Activated CD4-positive, alpha-beta T cell treated with anti-CD3 and anti-CD28 coated beads, Interleukin-2, amount 10 ng/mL, durations not matched to agents 7 days and 5 days (primary cell): ENCODE measurements at regions not wholly inside any gene's neighbourhood (a gene's known extent, or its start where the extent isn't known, plus 50 kb on each side); places are given as distances from the start of the nearest gene placed in this dataset.

ENCODE experiments used
- CTCF ChIA-PET: fragments of 350-600 bp; sonication (Branson Sonifier 250); formaldehyde crosslinking; loops from one replicate; lab custom pipeline; 2021; ENCODE audit warnings: antibody characterized with exemption; lab: Charles Lee
- POLR2A ChIA-PET: fragments of 350-600 bp; sonication (Branson Sonifier 250); formaldehyde crosslinking; loops from one replicate; lab custom pipeline; 2021; ENCODE audit warnings: antibody characterized with exemption; lab: Charles Lee
- DNase-seq: peaks from one replicate; pipeline ENCODE4 v3.0.0-alpha.2; 2020
- H3K27ac Mint-ChIP-seq: one replicate; pipeline ENCODE4 v1.8.0; 2021; ENCODE audit warnings: mild to moderate bottlenecking, moderate library complexity, mixed read lengths
- H3K27me3 Mint-ChIP-seq: one replicate; pipeline ENCODE4 v1.8.0; 2021; ENCODE audit warnings: mixed read lengths
- H3K36me3 Mint-ChIP-seq: one replicate; pipeline ENCODE4 v1.8.0; 2021; ENCODE audit warnings: low read depth, mixed read lengths
- H3K4me1 Mint-ChIP-seq: one replicate; pipeline ENCODE4 v1.8.0; 2021; ENCODE audit warnings: mixed read lengths
- H3K4me3 Mint-ChIP-seq: one replicate; pipeline ENCODE4 v1.8.0; 2021; ENCODE audit warnings: mild to moderate bottlenecking, moderate library complexity, mixed read lengths
- H3K9me3 Mint-ChIP-seq: one replicate; pipeline ENCODE4 v1.8.0; 2021; ENCODE audit warnings: mixed read lengths

DNA sequence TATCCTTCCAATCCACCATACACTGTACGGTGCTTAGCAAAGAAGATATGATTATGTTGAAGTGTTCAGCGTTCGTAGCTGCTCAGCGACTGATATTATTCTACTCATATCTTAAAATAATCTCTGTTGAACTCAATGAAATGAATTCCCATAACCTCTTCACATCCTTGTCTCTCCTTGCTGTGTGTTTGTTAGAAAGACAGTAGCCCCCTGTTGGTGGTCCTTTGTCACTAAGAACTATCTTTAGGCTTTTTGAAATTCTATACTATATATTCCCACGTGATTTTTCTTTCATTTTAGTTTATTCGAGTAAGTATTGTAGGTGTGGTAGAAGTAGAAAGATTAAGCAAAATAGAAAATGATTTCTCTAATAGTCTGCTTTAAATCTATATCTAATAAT is 762.8 kb upstream of the WWC1 start:
- no peaks in the 10 kb centered on the region for H3K4me1 Mint-ChIP-seq
- H3K27me3 Mint-ChIP-seq, result no peaks in the 10 kb centered on the region
- POLR2A ChIA-PET, result no interaction called here
- H3K36me3 Mint-ChIP-seq, result no peaks in the 10 kb centered on the region
- CTCF ChIA-PET, result no interaction called here
- no peaks in the 10 kb centered on the region for H3K9me3 Mint-ChIP-seq
- no peak overlapping the region for H3K4me3 Mint-ChIP-seq
- H3K27ac Mint-ChIP-seq, result no peak overlapping the region
- DNase-seq, result no peak

DNA sequence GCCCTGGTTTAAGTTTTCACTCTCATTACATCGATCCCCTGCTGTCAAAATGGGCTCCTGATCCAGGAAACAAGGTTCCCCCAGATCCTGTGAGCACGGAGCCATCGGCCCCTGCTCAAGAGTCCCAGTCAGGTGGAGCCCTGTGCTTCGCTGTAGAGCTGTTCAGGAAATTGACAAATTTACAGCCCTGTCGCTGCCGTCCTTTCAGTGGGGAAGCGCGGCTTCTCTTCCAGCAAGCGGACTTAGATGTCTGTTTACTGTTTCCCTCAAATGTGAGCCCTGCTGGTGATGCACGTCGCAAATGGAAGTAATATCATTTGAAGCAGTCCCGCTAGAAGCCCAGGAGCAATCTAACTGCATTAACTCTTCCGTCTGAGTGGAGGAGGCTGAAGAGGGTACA is 760.9 kb upstream of the WWC1 start:
- POLR2A ChIA-PET, result no interaction called here
- peaks cover 2% of the 10 kb centered on the region for H3K9me3 Mint-ChIP-seq
- no peaks in the 10 kb centered on the region for H3K27me3 Mint-ChIP-seq
- CTCF ChIA-PET, result no interaction called here
- no peaks in the 10 kb centered on the region for H3K4me1 Mint-ChIP-seq
- H3K27ac Mint-ChIP-seq, result no peak overlapping the region
- H3K36me3 Mint-ChIP-seq, result no peaks in the 10 kb centered on the region
- no peak for DNase-seq
- no peak overlapping the region for H3K4me3 Mint-ChIP-seq

DNA sequence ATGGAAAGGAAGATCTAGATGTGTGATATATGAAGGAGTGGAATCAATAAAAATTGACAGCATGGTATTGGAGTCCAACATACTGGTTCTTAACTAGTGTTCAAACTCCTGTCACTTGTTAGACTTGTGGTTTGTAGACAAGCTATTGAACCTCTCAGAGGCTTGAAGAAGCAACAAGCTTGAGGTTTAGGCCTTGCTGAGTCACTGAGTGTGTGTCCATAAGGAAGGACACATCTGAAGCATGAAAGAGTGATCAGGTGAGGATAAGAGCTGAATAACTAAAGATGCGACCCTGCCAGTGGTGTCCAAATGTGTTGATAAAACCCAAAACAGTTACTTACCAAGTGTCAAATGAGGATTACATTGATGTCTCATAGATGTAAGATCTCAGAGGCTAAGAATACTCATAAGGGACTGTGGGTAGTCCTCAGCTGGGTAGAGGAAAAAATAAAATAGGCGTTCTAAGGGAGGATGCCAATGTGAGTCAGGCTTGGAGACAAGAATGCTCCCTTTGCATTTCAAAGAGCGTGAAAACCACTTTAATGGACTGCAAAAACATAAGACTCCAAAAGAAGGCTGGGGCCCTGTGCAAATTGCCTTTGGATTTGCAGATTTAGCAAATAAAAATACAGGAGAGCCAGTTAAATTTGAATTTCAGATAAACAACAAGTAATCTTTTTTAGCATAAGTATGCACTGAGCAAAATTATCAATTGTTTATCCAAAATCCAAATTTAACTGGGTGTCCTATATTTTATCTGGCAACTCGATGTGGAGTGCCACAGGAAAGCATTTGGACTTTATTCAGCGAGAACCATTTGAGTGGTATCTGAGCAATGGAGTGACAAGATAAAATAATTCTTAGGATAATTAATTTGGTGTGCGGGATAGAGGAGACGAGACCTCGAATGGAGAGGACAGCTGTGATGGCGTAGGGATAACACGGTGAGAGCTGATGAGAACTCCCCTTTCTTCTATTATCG is 757.3 kb upstream of the WWC1 start:
- no peak overlapping the region for H3K4me3 Mint-ChIP-seq
- H3K27me3 Mint-ChIP-seq, result no peaks in the 10 kb centered on the region
- no peak overlapping the region for H3K27ac Mint-ChIP-seq
- H3K4me1 Mint-ChIP-seq, result no peaks in the 10 kb centered on the region
- peaks cover 2% of the 10 kb centered on the region for H3K9me3 Mint-ChIP-seq
- ChIA-PET POLR2A (no interaction called here), CTCF (no interaction called here)
- no peak for DNase-seq
- H3K36me3 Mint-ChIP-seq, result no peaks in the 10 kb centered on the region

DNA sequence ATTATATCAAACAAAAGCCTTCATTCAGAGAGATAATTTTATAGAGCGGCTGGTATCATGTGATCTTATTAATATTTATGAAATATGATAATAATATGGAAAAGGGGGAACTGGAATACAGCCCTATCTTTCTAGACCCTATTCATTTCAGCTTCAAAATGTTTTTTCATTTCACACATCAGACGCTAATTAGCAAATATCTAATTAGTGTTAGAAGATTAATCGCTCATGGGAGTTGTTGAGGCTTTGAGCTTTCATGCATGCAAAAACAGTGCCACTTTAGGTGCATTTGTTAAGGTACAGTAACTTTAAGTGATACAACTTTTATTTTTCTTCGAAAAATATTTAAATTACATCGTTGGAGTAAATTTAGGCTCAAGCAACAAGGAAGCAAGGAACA is 751.7 kb upstream of the WWC1 start:
- POLR2A ChIA-PET, result no interaction called here
- H3K27ac Mint-ChIP-seq, result no peak overlapping the region
- CTCF ChIA-PET, result no interaction called here

DNA sequence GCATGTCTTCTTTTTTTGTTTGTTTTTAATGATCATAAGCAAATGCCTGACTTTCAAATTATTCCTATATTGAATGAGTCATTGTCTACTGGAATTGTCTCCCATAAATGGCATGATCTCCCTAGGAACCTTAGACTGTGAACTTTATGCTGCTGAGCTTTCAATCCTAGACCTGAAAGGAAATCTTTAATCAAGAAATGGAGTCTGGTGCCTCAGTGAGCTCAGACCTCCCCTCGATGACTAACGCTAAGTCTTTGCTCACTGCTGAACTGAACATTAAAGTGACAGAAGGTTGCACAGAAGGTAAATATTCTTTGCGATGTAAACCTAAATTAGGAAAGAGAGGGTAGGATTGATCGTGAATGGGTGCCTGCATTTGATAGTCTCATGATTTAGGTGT is 745.2 kb upstream of the WWC1 start:
- POLR2A ChIA-PET, result no interaction called here
- DNase-seq, result no peak

More for the DNA sequence above, 751.7 kb upstream of the WWC1 start:
- DNase-seq, result no peak
- Mint-ChIP-seq H3K27me3 (no peaks in the 10 kb centered on the region), H3K4me3 (no peak overlapping the region), H3K9me3 (peaks cover under 1% of the 10 kb centered on the region), H3K36me3 (no peaks in the 10 kb centered on the region), H3K4me1 (no peaks in the 10 kb centered on the region)

DNA sequence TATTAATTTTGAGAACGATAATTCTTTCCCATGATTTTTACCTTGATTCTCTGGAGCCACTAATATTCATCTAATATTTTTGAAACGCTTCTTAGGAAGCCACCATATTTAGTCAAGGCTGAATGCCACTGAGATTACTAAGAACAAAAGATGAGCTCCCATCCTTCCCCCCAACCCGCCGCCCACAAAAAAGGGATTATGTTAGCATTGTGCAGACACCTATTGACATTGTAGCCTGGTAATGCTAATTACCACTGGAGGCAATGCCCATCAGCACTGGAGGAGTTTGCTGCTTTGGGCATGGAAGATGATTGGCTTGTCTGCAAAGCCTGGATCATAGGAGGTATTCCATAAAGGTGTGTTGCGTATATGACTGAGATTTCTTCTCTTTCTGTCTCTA is 739.1 kb upstream of the WWC1 start:
- POLR2A ChIA-PET, result no interaction called here
- H3K36me3 Mint-ChIP-seq, result no peaks in the 10 kb centered on the region
- H3K27me3 Mint-ChIP-seq, result no peaks in the 10 kb centered on the region

More for the DNA sequence above, 745.2 kb upstream of the WWC1 start:
- H3K27me3 Mint-ChIP-seq, result no peaks in the 10 kb centered on the region
- H3K9me3 Mint-ChIP-seq, result peaks cover 2% of the 10 kb centered on the region
- no peak overlapping the region for H3K27ac Mint-ChIP-seq
- H3K36me3 Mint-ChIP-seq, result no peaks in the 10 kb centered on the region
- CTCF ChIA-PET, result no interaction called here
- no peaks in the 10 kb centered on the region for H3K4me1 Mint-ChIP-seq
- no peak overlapping the region for H3K4me3 Mint-ChIP-seq

DNA sequence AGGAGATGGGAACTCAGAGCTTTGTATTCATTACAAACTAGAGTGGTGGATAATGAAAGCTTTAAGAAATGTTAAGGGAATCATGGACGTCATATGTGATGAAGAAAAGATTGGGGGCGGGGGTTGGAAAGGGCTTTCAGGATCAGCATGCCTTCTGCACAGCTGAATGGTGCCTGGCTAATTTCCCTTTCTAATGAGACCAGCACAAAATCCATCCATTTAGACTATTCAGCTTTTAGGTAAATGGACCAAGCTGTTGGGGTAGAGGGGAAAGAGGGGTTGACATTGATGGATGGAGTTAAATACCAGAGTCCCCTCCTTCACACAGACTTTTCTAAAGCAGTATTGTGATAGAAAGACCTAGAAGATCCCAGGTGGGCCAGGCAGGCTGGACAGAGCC is 737.9 kb upstream of the WWC1 start:
- no peaks in the 10 kb centered on the region for H3K27me3 Mint-ChIP-seq
- no peaks in the 10 kb centered on the region for H3K4me1 Mint-ChIP-seq
- ChIA-PET POLR2A (no interaction called here), CTCF (no interaction called here)
- H3K9me3 Mint-ChIP-seq, result no peaks in the 10 kb centered on the region
- no peak overlapping the region for H3K4me3 Mint-ChIP-seq
- H3K27ac Mint-ChIP-seq, result no peak overlapping the region
- no peak for DNase-seq
- no peaks in the 10 kb centered on the region for H3K36me3 Mint-ChIP-seq

More for the DNA sequence above, 739.1 kb upstream of the WWC1 start:
- DNase-seq, result no peak
- Mint-ChIP-seq H3K27ac (no peak overlapping the region), H3K9me3 (no peaks in the 10 kb centered on the region), H3K4me3 (no peak overlapping the region), H3K4me1 (no peaks in the 10 kb centered on the region)
- CTCF ChIA-PET, result no interaction called here

DNA sequence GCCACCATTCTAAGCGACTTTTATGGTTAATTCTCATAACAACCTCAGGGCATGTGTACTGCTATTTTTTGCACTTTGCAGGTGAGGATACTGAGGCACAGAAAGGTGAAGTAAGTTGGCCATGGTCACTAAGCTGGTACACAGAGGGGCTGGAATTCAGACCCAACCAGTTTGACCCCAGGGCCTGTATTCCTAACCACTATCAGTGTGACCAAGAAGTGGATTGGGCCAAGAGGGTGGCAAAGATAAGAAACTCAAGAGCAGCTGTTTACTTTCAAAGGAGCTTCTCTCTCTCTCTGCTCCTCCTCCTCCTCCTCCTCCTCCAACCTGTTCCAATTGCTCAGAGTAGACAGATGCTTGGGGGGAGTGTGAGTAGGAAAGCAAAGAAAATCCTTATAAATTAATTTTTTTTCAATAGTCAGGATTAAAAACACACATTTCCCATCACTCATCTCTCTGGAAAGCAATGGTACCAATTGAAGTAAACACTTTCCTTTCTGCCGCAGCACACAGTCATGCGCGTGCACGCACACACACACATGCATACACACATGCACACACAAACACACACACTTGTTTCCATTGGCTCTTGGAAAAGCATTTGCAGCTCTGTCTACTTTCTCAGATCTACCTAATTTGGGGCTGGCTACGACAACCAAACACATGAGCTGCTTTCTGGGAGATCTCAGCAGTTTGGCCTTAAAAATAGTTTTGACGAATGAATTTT is 736.7 kb upstream of the WWC1 start:
- Mint-ChIP-seq H3K27me3 (no peaks in the 10 kb centered on the region), H3K4me3 (no peak overlapping the region), H3K27ac (no peak overlapping the region), H3K9me3 (no peaks in the 10 kb centered on the region), H3K36me3 (no peaks in the 10 kb centered on the region), H3K4me1 (no peaks in the 10 kb centered on the region)
- ChIA-PET POLR2A (no interaction called here), CTCF (no interaction called here)
- no peak for DNase-seq

DNA sequence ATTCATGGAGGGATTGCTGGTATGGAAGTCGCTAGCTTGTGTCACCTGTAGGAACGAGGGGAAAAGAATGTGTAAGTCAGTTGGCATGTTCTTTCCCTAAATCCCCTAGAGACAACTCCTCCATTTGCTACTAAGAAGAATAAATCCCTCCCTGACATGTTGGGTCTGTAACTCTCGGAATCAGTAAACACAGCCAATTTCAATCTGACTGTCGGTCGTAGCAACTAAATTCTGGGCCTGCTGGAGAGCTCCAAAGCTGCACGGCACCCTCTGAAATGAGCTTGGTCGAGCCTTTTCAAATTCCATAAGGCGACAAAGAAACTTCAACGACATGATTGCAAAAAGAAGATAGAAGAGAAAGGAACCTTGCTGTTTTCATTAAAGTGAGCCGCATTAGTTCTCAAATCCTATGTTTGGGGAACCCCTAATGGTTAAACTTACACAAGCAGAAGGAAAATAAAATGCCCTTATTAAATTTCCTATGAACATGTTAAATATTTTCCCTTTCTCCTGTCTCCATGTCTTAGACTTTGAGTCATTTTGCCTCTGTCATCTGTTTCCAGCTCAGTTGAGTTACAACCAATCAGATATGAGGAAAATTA is 735.8 kb upstream of the WWC1 start:
- no peaks in the 10 kb centered on the region for H3K36me3 Mint-ChIP-seq
- H3K27me3 Mint-ChIP-seq, result no peaks in the 10 kb centered on the region
- CTCF ChIA-PET, result no interaction called here

DNA sequence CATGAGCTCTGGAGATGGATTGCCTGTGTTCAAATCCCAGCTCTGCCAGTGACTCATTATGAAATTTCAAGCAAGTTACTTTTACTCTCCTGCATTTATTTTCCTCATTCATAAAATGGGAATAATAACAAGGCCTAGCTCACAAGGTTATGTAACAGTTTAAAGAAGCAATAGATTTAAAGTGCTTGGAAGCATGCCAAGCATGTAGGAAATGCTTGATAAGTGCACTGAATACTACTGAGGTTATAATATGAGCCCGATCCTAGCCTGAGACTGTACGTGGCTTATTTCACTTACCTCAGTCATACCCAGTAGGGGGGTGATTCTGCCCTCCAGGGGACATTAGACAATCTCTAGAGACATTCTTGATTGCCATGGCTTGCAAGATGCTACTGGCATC is 734.1 kb upstream of the WWC1 start:
- Mint-ChIP-seq H3K9me3 (no peaks in the 10 kb centered on the region), H3K27ac (no peak overlapping the region), H3K4me3 (no peak overlapping the region), H3K36me3 (no peaks in the 10 kb centered on the region), H3K27me3 (no peaks in the 10 kb centered on the region), H3K4me1 (no peaks in the 10 kb centered on the region)
- ChIA-PET CTCF (no interaction called here), POLR2A (no interaction called here)
- DNase-seq, result no peak

More for the DNA sequence above, 735.8 kb upstream of the WWC1 start:
- H3K4me3 Mint-ChIP-seq, result no peak overlapping the region
- no peak overlapping the region for H3K27ac Mint-ChIP-seq
- no peaks in the 10 kb centered on the region for H3K4me1 Mint-ChIP-seq
- no peaks in the 10 kb centered on the region for H3K9me3 Mint-ChIP-seq
- POLR2A ChIA-PET, result no interaction called here
- DNase-seq, result no peak

DNA sequence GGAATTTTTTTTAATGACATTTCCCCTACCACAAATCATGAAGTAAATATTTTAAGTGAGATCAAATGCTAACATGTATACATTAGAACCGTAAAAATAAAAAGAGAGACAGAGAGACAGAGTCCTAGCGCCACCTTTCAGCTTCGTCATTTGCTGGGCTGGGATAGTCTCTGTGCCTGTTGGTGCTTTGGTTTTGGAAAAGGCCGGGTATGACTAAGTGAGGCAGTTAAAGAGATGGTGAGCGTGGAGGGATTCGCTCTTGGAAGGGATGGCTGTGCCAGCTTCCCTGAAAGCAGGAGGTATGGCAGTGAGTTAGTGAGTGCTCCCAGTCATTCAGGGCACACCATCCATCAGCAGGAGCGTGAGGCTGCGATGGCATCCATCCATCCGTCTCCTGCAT is 729.6 kb upstream of the WWC1 start:
- no peaks in the 10 kb centered on the region for H3K27me3 Mint-ChIP-seq
- no peak overlapping the region for H3K27ac Mint-ChIP-seq

DNA sequence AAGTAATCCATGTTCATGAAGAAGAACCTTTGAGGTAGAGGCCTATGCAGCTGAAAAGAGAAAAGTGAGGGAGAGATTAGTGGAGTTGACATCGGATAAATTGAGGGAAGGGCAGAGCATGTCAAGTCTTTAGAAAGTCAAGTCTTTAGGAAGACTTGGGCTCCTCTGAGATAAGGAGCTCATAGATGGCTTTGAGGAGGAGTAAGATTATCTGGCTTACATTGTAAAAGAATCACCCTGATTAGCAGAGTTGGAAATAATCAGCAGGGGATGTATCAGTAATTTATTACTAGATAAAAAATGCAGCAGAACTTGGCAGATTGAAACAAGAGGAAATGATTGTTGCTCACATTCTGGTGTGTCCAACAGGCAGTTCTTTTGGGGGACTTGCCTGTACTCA is 727.2 kb upstream of the WWC1 start:
- ChIA-PET CTCF (no interaction called here), POLR2A (no interaction called here)
- no peaks in the 10 kb centered on the region for H3K9me3 Mint-ChIP-seq
- H3K27ac Mint-ChIP-seq, result no peak overlapping the region
- no peaks in the 10 kb centered on the region for H3K36me3 Mint-ChIP-seq
- DNase-seq, result no peak
- no peaks in the 10 kb centered on the region for H3K4me1 Mint-ChIP-seq
- no peaks in the 10 kb centered on the region for H3K27me3 Mint-ChIP-seq
- H3K4me3 Mint-ChIP-seq, result no peak overlapping the region

More for the DNA sequence above, 729.6 kb upstream of the WWC1 start:
- Mint-ChIP-seq H3K36me3 (no peaks in the 10 kb centered on the region), H3K4me1 (no peaks in the 10 kb centered on the region), H3K9me3 (no peaks in the 10 kb centered on the region), H3K4me3 (no peak overlapping the region)
- ChIA-PET POLR2A (no interaction called here), CTCF (interaction anchor here (0.6 kb wide), 1 partner anchor 473 kb away, joined by 3 read pairs; no protein-coding TSS in a partner anchor)
- DNase-seq, result no peak
